HG03103 (cell line): ENCODE measurements at regions not wholly inside any gene's neighbourhood (a gene's known extent, or its start where the extent isn't known, plus 50 kb on each side); places are given as distances from the start of the nearest gene placed in this dataset.
"Not testable (repeated sequence)": the region's sequence is repeated elsewhere in the genome, so short reads cannot be mapped to it uniquely, and the experiment has no call there.

ENCODE experiments used
- ATAC-seq: cut with Tn5 transposase; IDR thresholded peaks from one replicate; pipeline ENCODE4 v1.9.1; 2021; ENCODE audit warnings: low read depth; ENCODE audit not compliant: unreplicated experiment

DNA sequence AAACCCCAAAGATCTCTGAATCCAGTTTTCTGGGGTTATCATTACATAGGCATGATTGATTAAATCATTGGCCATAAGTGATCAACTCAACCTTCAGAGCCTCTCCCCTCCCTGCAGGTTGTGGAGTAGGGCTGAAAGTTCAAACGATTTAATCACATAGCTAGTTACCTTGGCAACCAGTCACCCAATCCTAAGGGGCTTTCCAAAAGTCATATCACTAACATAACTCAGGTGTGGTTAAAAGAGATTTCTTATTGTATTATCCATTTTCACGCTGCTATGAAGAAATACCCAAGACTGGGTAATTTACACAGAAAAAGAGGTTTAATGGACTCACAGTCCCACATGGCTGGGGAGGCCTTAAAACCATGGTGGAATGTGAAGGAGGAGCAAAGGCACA lies 935.1 kb upstream of the SLC35B3 start:
- no peak for ATAC-seq

DNA sequence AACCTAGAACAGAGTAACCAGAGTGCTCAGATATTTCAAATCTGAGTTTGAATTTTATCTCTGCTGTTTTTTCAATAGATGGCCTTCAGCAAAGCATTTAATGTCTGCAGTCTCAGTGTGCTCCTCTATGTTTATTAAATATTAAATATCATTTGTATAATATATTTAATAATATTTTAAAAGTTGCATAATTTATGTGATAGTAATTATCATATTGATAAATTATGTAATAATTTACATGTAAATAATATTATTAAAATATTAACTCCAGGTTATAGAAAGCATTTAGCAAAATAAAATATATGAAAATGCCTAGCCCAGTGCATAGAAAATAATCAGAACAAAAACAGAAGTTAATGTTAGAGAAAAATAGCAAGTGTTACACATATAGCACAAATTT lies 930.0 kb upstream of the SLC35B3 start:
- no peak for ATAC-seq

DNA sequence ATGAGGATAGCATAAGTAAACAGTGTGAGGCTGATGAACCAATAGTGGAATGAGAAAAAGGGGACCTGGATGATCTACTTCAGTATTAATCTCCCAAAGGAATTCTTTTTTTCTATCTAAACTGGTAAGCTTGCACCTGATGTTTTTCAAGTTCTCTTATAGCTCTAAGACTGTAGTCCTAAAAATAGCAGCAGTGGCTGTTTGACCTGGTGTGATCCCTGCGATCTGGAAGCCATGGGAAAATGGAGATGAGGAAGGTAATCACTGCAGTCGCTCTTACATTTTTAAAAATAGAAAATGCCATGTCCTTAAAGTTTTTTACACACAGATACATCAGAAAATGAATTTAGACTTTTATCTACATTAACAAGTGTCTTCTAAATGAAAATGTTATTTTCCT lies 926.4 kb upstream of the SLC35B3 start:
- ATAC-seq, result no peak

DNA sequence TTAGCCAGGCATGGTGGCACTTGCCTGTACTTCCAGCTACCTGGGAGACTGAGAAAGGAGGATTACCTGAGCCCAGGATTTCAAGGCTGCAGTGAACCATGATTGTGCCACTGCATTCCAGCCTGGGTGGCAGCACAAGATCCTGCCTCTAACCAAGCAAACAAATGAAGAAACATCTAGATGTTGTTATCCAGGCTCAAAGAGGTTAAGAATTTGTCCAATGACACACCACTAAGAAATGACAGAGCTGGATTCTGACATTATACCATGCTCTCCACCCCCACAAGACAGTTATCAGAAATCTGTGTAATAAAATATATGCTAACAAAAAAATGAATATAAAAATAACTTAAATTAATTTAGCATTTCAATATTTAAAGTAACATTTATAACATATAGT lies 925.5 kb upstream of the SLC35B3 start:
- ATAC-seq, result no peak

DNA sequence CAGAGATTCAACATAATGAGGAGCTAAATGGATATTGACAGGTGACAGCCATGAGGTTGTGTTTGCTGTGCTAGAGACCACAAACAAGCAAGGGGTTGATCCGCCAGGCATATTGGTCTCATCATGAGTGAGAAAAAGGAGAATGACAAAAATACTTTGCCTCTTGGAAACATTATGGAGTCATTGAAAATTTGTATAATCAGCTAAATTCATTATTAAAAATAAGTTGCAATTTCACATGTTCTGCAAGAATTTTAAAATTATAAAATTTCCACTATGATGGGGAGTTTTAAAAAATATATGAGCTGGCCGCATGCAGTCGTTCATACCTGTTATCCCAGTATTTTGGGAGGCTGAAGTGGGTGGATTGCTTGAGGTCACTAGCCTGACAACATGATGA lies 912.3 kb upstream of the SLC35B3 start:
- ATAC-seq, result no peak

DNA sequence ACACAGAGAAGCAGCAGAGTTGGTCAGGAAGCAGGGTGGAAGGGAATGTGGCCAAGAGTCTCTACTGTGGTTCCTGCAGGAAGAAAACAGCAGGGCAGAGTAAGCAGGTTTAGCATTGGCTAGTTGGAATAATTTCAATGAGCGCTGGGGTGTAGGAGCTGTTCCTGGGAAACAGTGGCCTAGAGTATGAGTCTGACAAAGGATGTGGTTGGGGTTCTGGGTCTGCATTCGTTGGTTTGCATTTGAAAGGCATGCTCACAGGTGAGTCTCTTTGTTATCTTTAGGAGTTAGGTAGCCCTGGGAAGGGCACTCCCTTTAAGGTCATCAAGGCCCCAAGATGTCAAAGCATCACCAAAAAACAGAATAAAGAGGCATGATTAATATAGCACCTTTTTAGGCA lies 911.6 kb upstream of the SLC35B3 start:
- ATAC-seq, result no peak

DNA sequence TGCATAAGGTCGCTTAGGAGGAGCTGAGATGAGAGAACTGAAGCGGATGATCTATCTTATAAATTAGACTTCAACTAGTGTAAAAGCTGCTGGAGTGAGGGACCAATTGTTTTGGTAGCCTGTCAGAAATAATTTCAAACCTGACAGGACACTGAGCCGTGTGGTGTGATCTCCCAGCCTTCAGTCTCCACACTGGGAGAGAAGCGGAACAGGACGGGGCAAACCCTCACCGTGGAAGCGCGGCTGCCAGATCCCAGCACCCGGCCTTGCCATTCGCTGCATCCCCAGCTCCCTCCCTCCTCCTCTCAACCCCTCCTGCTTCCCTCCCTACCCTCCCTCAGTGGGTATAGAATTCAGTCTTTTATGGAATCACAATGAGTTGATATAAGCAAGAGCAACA lies 900.1 kb upstream of the SLC35B3 start:
- ATAC-seq, result no peak

DNA sequence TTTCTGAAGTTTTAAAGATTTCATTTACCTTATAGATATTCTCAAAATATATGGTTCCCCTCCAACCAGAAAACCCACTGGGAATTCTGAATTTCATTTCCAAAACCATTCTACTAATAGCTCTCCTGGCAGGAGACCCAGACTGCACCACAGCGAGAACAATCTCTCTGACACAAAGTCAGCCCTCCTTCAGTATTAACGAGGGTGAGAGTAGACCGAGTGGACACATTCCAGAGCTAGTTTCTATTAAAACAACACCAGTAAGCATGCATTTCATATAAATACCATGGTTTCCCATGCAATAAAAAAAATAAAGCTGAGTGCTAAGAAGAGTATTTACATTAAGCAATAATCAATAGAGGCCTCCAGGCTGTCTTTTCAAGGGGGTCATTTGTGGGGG lies 899.6 kb upstream of the SLC35B3 start:
- ATAC-seq, result no peak

DNA sequence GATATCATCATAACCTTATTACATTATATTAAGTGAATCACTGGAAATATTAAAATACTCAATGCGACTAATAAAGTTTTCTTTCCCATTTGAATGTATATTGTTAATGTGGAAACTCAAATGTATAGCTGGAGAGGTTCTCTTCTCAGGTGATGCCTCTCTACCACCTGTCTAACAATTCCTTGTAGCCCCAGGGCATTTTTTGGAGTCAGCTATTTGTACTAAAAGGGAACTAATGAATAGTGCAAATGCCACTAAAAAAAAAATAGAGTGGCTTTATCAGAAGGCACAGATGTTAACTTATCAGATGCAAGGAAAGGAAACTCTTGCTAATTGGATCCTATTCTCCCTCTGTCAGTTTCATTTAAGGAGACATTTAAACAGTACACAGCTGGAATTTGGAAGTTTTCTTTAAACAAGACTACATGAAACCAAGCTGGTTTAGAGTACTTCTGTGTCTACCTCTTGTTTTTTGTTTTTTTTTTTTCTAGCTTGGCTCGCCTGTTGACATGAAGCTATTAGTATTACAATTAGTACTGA lies 897.0 kb upstream of the SLC35B3 start:
- no peak for ATAC-seq

DNA sequence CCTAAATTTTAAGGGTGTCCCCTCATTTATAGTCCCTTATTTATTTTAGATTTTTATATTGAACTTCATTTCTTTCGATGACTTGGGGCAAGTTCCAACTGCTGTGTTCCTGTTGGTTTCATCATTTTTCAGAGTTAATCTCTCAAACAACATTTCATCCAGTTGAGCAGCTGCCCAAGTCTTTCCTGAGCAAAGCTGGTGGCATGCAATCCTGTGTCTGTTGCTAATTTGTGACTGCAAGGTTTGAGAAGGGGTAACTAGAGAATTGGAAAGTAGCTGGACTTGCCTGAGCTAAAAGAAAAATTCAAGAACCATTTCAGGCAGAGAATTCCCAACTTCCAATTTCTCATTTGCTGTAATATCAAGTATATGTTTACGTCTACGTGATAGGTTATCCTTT lies 881.5 kb upstream of the SLC35B3 start:
- ATAC-seq, result no peak

DNA sequence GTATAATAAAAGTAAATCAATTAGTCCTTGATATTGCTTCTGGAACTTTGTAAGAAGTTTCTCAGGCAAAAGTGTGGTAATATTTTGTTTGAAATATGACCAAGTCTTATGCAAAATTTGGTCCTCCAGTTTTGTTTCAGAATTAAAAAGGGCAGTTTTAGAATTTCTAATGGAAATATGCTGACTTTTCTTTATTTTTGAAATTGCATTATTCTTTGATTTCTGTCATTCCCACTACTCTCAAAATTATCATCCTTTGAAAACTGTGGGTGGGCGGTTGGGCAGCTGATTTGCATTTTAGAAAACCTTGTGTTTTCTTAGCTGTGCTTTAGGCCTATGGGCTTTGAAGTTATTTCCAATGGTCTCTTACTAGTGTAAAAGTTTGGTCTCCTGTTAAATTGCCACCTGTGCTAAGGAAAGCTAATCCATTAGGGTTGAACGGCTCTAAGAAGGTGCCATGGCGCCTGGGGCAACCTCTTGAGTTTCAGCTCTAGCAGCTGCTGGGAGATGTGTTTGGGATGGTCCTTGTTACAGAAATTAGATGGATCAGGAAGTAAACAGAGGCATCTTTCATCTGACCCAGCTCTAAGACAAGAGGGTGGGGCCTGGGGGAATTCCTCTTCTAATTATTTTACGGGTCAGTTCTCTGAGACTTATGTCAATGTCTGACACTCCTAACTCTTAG lies 880.8 kb upstream of the SLC35B3 start:
- ATAC-seq, result no peak

DNA sequence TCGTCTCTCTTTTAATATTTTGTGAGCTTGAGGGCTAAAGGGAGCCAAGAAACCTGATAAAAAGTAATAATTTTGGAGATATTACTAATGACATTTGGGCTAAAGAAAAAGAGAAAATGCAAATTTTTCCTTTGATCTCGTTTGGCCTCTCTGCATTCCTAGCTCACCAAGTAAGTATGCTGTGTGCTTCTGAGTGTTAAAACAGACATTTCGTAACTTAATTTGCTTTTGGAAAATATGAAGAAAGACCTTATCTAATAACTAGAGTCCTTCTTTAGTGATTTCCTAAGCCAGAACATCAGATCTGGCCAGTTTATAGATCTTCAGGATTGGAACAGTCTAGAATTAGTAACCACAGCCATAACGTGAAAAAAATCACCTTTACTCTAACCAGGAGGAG lies 872.9 kb upstream of the SLC35B3 start:
- no peak for ATAC-seq

DNA sequence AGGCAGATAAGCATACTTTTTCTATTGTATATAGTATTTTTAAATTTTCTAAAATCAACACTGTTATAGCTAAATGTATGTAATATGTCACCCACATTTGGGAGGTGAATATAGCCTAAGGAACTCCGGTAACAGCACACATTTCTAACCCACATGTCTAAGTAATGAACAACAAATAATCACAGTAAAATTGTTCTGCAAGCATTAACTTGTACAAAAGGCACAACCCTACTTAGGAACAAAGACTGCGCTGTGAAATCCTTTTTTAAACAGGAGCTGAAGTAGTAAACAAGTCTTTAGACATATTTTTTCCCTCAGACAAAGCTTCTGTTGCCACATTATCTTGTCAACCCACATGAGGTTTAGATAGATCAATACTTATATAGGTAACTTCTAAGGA lies 872.4 kb upstream of the SLC35B3 start:
- no peak for ATAC-seq

DNA sequence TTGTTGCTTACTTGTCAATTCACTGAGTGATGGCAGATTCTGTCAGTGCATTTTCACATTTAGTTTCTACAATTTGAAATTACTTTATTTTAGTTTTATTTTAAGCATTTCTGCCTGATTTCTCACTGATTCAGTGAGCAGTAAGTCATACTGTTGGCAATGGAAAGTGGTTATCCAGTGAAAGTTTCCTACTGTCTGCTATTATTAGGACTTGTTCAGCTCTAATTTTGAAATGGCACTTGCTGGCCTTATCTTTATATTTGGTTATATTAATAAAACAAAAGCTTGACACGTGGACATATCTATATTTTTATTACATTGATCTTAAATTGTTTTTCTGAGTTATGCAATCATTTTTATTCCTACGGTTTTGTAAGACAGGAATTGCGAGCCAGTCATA lies 871.8 kb upstream of the SLC35B3 start:
- no peak for ATAC-seq

DNA sequence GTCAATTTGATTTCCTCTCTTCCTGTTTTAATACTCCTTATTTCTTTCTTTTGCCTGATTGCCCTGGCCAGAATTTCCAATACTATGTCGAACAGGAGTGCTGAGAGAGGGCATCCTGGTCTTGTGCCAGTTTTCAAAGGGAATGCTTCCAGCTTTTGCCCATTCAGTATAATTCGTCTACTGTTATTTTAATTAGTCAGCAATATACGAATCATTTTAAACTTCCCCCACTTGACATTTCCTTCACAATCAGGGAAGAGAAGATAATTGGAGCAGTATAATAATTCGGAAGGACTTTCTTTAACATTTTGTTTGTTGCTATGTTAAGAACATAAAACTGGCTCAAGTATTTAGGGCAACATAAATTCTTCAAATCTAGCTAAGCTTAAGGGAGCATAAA lies 860.3 kb upstream of the SLC35B3 start:
- no peak for ATAC-seq

DNA sequence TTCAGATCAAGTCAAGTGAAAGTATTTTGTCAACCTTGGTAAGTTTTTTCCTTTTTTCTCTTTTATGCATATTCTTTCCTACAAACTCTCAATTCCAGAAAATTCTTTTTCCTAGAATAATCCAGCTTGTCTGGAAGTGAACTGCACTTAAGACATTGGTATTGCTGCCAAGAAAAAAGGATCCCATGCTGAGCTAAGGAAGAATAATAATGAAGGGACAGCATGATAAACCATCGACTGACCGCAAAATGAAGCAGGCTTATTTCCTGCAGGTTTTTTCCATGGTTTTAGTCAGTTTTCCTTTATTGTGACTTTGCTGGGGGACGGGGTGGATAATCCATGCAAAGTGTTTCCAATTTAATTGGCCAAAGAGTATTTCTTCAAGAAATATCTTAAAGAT lies 857.6 kb upstream of the SLC35B3 start:
- no peak for ATAC-seq

DNA sequence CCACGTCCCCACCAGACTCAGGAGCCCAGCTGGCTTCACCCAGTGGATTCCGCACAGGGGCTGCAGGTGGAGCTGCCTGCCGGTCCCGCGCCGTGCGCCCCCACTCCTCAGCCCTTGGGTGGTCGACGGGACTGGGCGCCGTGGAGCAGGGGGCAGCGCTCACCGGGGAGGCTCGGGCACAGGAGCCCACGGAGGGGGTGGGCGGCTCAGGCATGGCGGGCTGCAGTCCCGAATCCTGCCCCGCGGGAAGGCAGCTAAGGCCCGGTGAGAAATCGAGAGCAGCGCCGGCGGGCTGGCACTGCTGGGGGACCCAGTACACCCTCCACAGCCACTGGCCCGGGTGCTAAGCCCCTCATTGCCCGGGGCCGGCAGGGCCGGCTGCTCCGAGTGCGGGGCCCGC lies 855.0 kb upstream of the SLC35B3 start:
- ATAC-seq, result not testable (repeated sequence)

DNA sequence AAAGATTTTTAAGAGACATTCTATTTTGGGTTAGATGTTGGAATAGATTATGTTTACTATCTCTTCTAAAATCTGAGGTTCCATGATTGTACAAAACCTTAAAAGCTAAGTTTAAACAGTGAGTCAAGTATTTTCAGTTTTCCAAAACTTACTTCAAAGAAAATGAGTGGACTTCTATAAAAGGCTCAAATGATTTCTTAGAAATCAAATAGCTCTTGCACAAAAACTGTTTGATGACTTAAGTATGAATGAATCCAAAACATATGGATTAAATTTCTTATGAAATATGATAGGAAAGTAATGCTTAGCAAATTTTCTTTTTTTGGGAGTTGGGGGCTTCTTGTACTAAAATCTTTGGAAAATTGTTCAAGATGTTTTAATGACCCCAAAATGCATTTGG lies 837.3 kb upstream of the SLC35B3 start:
- no peak for ATAC-seq

DNA sequence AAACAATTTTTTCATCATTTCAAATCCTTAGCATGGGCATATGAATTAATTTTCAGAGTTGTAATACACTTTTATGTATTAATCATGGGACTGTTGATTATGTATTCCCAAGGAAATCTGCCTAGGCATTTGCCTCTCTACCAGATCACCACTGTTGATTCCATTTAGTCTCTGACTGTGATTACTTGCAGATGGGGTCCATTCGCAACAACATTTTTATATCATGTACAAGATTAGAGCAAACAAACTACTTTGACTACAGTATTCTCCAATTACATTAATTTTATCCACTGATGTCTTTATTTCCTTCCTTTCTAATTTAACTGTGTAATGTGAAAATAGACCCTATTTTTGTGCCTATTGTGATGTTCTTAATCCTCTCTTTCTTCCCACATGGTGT lies 831.4 kb upstream of the SLC35B3 start:
- no peak for ATAC-seq

DNA sequence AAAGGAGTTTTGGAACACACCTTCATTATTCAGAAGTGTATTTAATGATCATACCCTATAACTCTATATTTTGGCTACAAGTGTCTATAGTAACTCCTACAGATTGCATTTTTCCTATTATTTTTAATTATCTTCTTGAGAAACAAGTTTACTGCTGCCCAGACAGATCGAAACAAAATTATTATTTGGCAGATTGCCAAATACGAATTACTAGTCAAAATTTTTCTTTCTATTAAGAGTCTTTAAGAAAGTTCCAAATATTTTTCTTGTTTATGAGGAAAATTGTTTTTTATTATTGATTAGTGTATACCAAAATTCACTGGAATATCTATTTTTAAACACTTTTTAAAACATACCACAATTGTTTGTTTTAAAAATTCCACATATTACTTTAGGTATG lies 821.9 kb upstream of the SLC35B3 start:
- no peak for ATAC-seq

DNA sequence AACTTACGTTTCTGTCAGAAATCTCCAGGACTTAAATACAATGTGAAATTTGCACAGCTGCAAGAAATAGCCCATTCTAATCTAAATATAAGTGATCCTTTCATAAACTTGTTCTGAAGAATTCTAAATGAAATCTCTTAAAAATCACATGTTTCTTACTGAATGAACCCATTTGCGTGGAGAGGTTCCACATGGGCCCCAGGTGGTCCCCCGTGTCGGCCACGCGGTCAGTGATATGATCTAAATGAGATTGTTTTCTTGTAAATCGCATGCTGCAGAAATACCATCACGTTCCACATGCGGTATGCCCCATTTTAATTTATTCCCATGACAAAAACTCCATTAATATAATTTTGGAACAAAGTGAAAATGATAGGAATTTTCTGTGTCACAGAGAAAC lies 818.9 kb upstream of the SLC35B3 start:
- ATAC-seq, result no peak

DNA sequence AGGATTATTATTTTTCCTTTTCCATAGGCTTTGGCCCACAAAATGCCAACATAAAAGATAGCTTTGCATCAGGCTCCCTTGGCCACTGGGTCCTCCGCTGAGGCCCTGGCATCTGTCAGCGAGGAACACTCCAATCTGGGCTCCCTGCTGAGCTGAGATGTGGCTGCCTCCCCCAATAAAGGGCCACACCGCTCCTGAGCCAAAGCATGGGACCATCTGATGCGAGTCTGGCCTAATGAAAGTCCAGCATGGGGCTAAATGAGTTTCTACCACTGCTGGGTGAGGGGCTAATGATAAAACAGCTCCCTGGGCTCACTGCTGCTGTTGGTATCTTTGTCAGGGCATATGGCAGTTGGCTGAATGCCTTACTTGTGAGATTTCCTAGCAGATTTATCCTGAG lies 817.5 kb upstream of the SLC35B3 start:
- ATAC-seq, result no peak

DNA sequence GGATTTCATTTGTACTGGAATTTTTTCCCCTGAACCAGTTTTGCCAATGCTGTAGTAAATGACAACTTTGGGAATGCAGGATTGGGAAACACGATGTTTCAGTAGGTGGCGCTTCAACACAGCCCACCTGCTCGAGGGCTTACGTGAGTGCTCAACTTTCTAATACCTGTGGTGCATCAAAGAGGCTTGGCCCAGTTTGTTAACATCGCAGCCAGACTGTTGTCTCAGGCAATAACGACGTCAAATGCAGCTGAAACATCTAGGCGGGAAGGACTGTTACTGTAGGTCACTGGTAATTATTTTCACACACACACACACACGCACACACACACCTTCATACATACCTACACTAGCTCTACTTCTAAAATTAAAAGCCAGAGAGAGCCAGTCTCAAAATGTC lies 815.5 kb upstream of the SLC35B3 start:
- no peak for ATAC-seq
